HCT116 (cell line): ENCODE measurements at regions not wholly inside any gene's neighbourhood (a gene's known extent, or its start where the extent isn't known, plus 50 kb on each side); places are given as distances from the start of the nearest gene placed in this dataset.

Experiments used
- ATAC-seq: fragments of 200-7000 bp; cut with Tn5 transposase; 2 replicates; pipeline ENCODE4 v1.9.1; 2020; ENCODE audit warnings: mild to moderate bottlenecking, moderate library complexity
- BruUV-seq: library from RNA; stranded (reverse); fragments of 400-500 nt; replicated peaks from 2 replicates; lab custom pipeline; 2021; lab: Mats Ljungman, UMichigan
- CTCF ChIA-PET: fragments of 300-600 bp; sonication (Branson Sonifier 250); formaldehyde crosslinking; loops from one replicate; lab custom pipeline; 2021; ENCODE audit warnings: antibody characterized with exemption; lab: Charles Lee
- POLR2A ChIA-PET: fragments of 300-600, 350-600 bp; sonication (Branson Sonifier 250); formaldehyde crosslinking; loops from one replicate; lab custom pipeline; 2021; ENCODE audit warnings: antibody characterized with exemption; lab: Charles Lee
- RAD21 ChIA-PET, 2 experiments: fragments of 300-600 bp; sonication (Branson Sonifier 250); formaldehyde crosslinking; loops; one replicate each; lab custom pipeline; 2023; ENCODE audit warnings: low total read pairs in 2 of 2; ENCODE audit not compliant: uncharacterized antibody in 2 of 2, unreplicated experiment in 2 of 2, low non-redundant PET in 1 of 2; lab: Charles Lee
- DNase-seq: peaks from one replicate; pipeline ENCODE4 v3.0.0-alpha.2; 2010; ENCODE audit warnings: low read depth, low spot score
- H2AFZ ChIP-seq: fragments of 200-600 bp; shearing (Covaris generic), sonication (generic); 2 replicates; pipeline ENCODE4 v1.6.1; 2017; ENCODE audit warnings: low read depth, mixed run types, mixed read lengths, antibody characterized with exemption, low read length; ENCODE audit not compliant: poor library complexity, severe bottlenecking
- H3K27ac ChIP-seq: 2 replicates; pipeline ENCODE4 v1.5.1; 2012; ENCODE audit warnings: low read depth, low read length
- H3K27me3 ChIP-seq: fragments of 200-600 bp; sonication (generic); 2 replicates; pipeline ENCODE4 v1.6.1; 2016; ENCODE audit warnings: mixed run types, low read length, mixed read lengths; ENCODE audit not compliant: insufficient read depth
- H3K36me3 ChIP-seq, 2 experiments: fragments of 200-500 bp in 1 of 2; fragments of 200-600 bp in 1 of 2; sonication (Bioruptor generic) in 1 of 2; sonication (generic) in 1 of 2; 2 replicates each; pipeline versions ENCODE4 v1.5.1 to v1.6.1; 2014 to 2016; ENCODE audit warnings: low read length in 2 of 2, inconsistent platforms in 1 of 2, mixed read lengths in 1 of 2, mixed run types in 1 of 2; ENCODE audit not compliant: insufficient read depth in 2 of 2, control insufficient read depth in 1 of 2
- H3K4me1 ChIP-seq, 2 experiments: fragments of 200-600 bp in 1 of 2; sonication (generic) in 1 of 2; 2 replicates each; pipeline versions ENCODE4 v1.5.1 to v1.6.1; 2012 to 2017; ENCODE audit warnings: low read length in 2 of 2, inconsistent platforms in 1 of 2, mild to moderate bottlenecking in 1 of 2, mixed read lengths in 1 of 2, mixed run types in 1 of 2, moderate library complexity in 1 of 2; ENCODE audit not compliant: insufficient read depth in 2 of 2, control insufficient read depth in 1 of 2
- H3K4me2 ChIP-seq: fragments of 200-600 bp; sonication (generic); 2 replicates; pipeline ENCODE4 v1.6.1; 2017; ENCODE audit warnings: mixed run types, low read length, mixed read lengths
- H3K4me3 ChIP-seq, 2 experiments: fragments of 200-600 bp in 1 of 2; sonication (generic) in 1 of 2; replicated peaks in 1 of 2; 2 replicates each; pipeline ENCODE4 v1.5.1; 2011 to 2016; ENCODE audit warnings: low read length in 2 of 2, control low read depth in 1 of 2, low read depth in 1 of 2, mild to moderate bottlenecking in 1 of 2, mixed read lengths in 1 of 2, mixed run types in 1 of 2
- H3K79me2 ChIP-seq: fragments of 200-600 bp; sonication (generic); 2 replicates; pipeline ENCODE4 v1.6.1; 2017; ENCODE audit warnings: mild to moderate bottlenecking, mixed run types, low read length, moderate library complexity, mixed read lengths; ENCODE audit not compliant: insufficient read depth
- H3K9ac ChIP-seq: fragments of 200-600 bp; sonication (generic); 2 replicates; pipeline ENCODE4 v1.6.1; 2016; ENCODE audit warnings: low read length, mixed read lengths
- H3K9me2 ChIP-seq: fragments of 200-600 bp; sonication (generic), shearing (Covaris generic); 2 replicates; pipeline ENCODE4 v1.6.1; 2017; ENCODE audit warnings: mixed run types, mild to moderate bottlenecking, moderate library complexity; ENCODE audit not compliant: insufficient read depth
- H3K9me3 ChIP-seq, 2 experiments: fragments of 200-500 bp in 1 of 2; fragments of 200-600 bp in 1 of 2; sonication (Bioruptor generic) in 1 of 2; sonication (generic) in 1 of 2; 2 replicates each; pipeline ENCODE4 v1.6.1; 2014 to 2017; ENCODE audit warnings: low read length in 2 of 2, mixed read lengths in 2 of 2, inconsistent platforms in 1 of 2, low read depth in 1 of 2, mild to moderate bottlenecking in 1 of 2, mixed run types in 1 of 2, moderate library complexity in 1 of 2; ENCODE audit not compliant: control insufficient read depth in 1 of 2, insufficient read depth in 1 of 2
- H4K20me1 ChIP-seq: fragments of 200-600 bp; sonication (generic), shearing (Covaris generic); 2 replicates; pipeline ENCODE4 v1.6.1; 2017; ENCODE audit warnings: mixed run types, mild to moderate bottlenecking, moderate library complexity; ENCODE audit not compliant: insufficient read depth
- CBX3 ChIP-seq: IDR thresholded peaks from 2 replicates; pipeline ENCODE4 v1.6.1; 2012; ENCODE audit warnings: low read depth
- EGR1 ChIP-seq: IDR thresholded peaks from 2 replicates; pipeline ENCODE4 v1.6.1; 2012; ENCODE audit warnings: low read depth
- EZH2 ChIP-seq: fragments of 200-600 bp; sonication (generic); IDR thresholded peaks from 2 replicates; pipeline ENCODE4 v1.6.1; 2017; ENCODE audit warnings: antibody characterized with exemption, mixed run types
- JUND ChIP-seq: IDR thresholded peaks from 2 replicates; pipeline ENCODE4 v1.6.1; 2012
- POLR2A ChIP-seq: IDR thresholded peaks from 2 replicates; pipeline ENCODE4 v1.7.0; 2011; ENCODE audit warnings: borderline replicate concordance; ENCODE audit not compliant: insufficient read depth, insufficient read length; ENCODE audit errors: extremely low read depth
- POLR2AphosphoS5 ChIP-seq: IDR thresholded peaks from 2 replicates; pipeline ENCODE4 v1.6.1; 2011; ENCODE audit warnings: mild to moderate bottlenecking, low read depth, low read length, moderate library complexity
- SIN3A ChIP-seq: IDR thresholded peaks from 2 replicates; pipeline ENCODE4 v1.6.1; 2012; ENCODE audit warnings: low read depth
- TCF7L2 ChIP-seq: IDR thresholded peaks from 2 replicates; pipeline ENCODE4 v1.7.0; 2011; ENCODE audit warnings: borderline replicate concordance, inconsistent platforms; ENCODE audit not compliant: insufficient read depth, insufficient read length; ENCODE audit errors: extremely low read depth
- YY1 ChIP-seq: IDR thresholded peaks from 2 replicates; pipeline ENCODE4 v1.6.1; 2011; ENCODE audit warnings: low read length, low read depth, moderate library complexity, mild to moderate bottlenecking; ENCODE audit not compliant: insufficient replicate concordance; ENCODE audit errors: extremely low read depth
- ZBTB33 ChIP-seq: IDR thresholded peaks from 2 replicates; pipeline ENCODE4 v1.6.1; 2011; ENCODE audit warnings: mild to moderate bottlenecking, low read length, moderate library complexity; ENCODE audit not compliant: insufficient replicate concordance; ENCODE audit errors: extremely low read depth
- ZFX ChIP-seq: fragments of 450-650 bp; IDR thresholded peaks from 2 replicates; pipeline ENCODE4 v1.6.1; 2017
- ZNF274 ChIP-seq: fragments of 200-500 bp; sonication (Bioruptor generic); IDR thresholded peaks from 2 replicates; pipeline ENCODE4 v1.6.1; 2014; ENCODE audit warnings: mild to moderate bottlenecking, low read depth, low read length, inconsistent platforms
- intact Hi-C: fragments of 100-400 bp; cut with micrococcal nuclease; formaldehyde crosslinking; loops from 2 replicates; pipeline ENCODE4 v1.10.0; 2022

DNA sequence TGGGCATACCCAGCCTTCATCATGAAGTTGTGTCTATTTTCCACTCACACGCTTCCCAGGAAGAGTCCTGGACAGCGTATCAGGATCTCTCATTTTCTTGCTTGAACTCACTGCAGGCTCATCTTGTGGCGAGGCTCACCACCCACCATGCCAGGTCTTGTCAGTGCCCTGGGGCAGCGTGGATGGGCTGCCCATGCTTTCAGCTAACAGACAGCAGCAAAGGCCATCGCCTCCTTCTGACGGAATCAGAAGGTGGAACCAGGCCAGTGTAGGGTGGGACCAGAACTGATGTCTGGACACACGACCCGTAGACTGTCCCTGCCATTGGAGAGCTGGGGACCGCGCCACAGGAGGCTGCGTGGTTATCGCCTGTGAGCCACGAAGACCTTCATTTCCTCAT, 169.4 kb downstream of the FOXL1 start:
- Histone ChIP-seq H3K9me2 (no peaks in the 10 kb centered on the region), H3K9me3 (no peaks in the 10 kb centered on the region), H3K9ac (no peak overlapping the region), H2AFZ (no peak overlapping the region), H3K27ac (no peak overlapping the region), H3K4me2 (no peak overlapping the region), H4K20me1 (no peaks in the 10 kb centered on the region), H3K27me3 (no peaks in the 10 kb centered on the region; the same call in 1 of the 2 replicates), H3K4me1 (peaks cover 3 to 9% of the 10 kb centered on the region in 2 experiments; a peak in 2 of 4 replicates), H3K36me3 (no peaks in the 10 kb centered on the region), H3K79me2 (no peaks in the 10 kb centered on the region), H3K4me3 (no peak overlapping the region)
- ATAC-seq: no peak
- ChIA-PET POLR2A (no interaction called here), CTCF (interaction anchor here (0.6 kb wide), 1 partner anchor 12 kb away, joined by 5 read pairs; no protein-coding TSS in a partner anchor), RAD21 (no interaction called here)
- no peak for DNase-seq
- BruUV-seq: no TSS peak
- intact Hi-C loops: no loop called here
- TF ChIP-seq POLR2A (no peak), ZNF274 (no peak), EZH2 (no peak), JUND (no peak), POLR2AphosphoS5 (no peak), ZBTB33 (no peak), CBX3 (no peak), YY1 (no peak), EGR1 (no peak), SIN3A (no peak), TCF7L2 (no peak), ZFX (no peak)
